Kidney (tissue), 13 donors: ENCODE measurements at regions not wholly inside any gene's neighbourhood (a gene's known extent, or its start where the extent isn't known, plus 50 kb on each side); places are given as distances from the start of the nearest gene placed in this dataset.

Source experiments
- DNase-seq, 5 donors: peaks; one replicate each; pipeline ENCODE4 v3.0.0-alpha.2; 2013 to 2020
- FAIRE-seq: peaks from 2 replicates; lab custom pipeline; 2012; peaks lifted over from hg19 to GRCh38; lab: Jason Lieb, UNC
- H3K27ac ChIP-seq, 2 donors: one replicate each; pipeline ENCODE4 v1.7.0; 2013; ENCODE audit warnings: low read depth in 2 of 2, low read length in 2 of 2, inconsistent platforms in 1 of 2
- H3K27me3 ChIP-seq: one replicate; pipeline ENCODE4 v1.7.1; 2013; ENCODE audit warnings: low read length, inconsistent platforms; ENCODE audit not compliant: control insufficient read depth, insufficient read depth
- H3K36me3 ChIP-seq, 3 donors: one replicate each; pipeline versions ENCODE4 v1.7.0 to v1.7.1; 2013; ENCODE audit warnings: low read length in 3 of 3, control low read depth in 1 of 3, inconsistent platforms in 1 of 3; ENCODE audit not compliant: insufficient read depth in 3 of 3, control insufficient read depth in 2 of 3
- H3K4me1 ChIP-seq, 3 donors: one replicate each; pipeline versions ENCODE4 v1.7.0 to v1.7.1; 2013; ENCODE audit warnings: low read length in 3 of 3, inconsistent platforms in 1 of 3, low read depth in 1 of 3; ENCODE audit not compliant: control insufficient read depth in 2 of 3, insufficient read depth in 2 of 3
- H3K4me3 ChIP-seq, 3 donors: one replicate each; pipeline versions ENCODE4 v1.7.0 to v1.8.1; 2013; ENCODE audit warnings: low read length in 3 of 3, control low read depth in 1 of 3, inconsistent platforms in 1 of 3
- H3K9ac ChIP-seq, 3 donors: one replicate each; pipeline versions ENCODE4 v1.7.0 to v1.7.1; 2013; ENCODE audit warnings: low read length in 3 of 3, control low read depth in 1 of 3, inconsistent platforms in 1 of 3
- H3K9me3 ChIP-seq, 3 donors: one replicate each; pipeline versions ENCODE4 v1.7.0 to v1.7.1; 2013; ENCODE audit warnings: low read length in 3 of 3, control low read depth in 1 of 3, inconsistent platforms in 1 of 3; ENCODE audit not compliant: control insufficient read depth in 2 of 3, insufficient read depth in 1 of 3
- intact Hi-C: fragments of 100-400 bp; cut with DNase I; formaldehyde crosslinking; loops from one replicate; pipeline ENCODE4 v1.11.1; 2022
- TF ChIP-seq, protein P1 (sequence below): IDR thresholded peaks from 3 replicates; pipeline ENCODE4 v1.5.1; 2012; ENCODE audit warnings: mild to moderate bottlenecking, moderate library complexity, borderline replicate concordance; ENCODE audit not compliant: insufficient read depth; ENCODE audit errors: extremely low read depth
- donor health status: control.
- donor health status: control.
- donor health status: control.
- donor health status: control.
- donor health status: control.
- donor health status: DM: yes; HTN: yes; CAD: no.
- donor health status: Normal renal cell carcinoma (clear cell type).

DNA sequence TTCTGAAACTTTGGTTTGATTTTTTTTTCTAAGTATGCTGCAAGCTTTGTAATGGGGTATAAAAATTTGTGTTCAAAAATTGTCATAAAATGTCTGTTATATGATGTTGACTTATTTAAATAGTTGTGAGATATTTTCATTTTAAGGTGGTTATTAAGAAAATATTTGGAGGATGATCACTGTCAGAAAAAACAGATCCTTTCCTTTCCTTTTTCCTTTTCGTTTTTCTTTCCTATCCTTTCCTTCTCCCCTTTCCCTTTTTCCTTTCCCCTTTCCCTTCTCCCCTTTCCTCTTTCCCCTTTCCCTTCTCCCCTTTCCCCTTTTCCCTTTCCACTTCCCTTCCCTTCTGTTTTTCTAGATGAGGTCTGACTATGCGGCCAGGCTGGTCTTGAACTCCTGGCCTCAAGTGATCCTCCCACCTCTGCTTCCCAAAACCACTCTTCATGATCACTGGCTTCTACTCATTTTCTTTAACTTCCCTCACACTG lies 640.5 kb downstream of the PLCL1 start:
- no peaks in the 10 kb centered on the region for H3K27me3 ChIP-seq
- H3K36me3 ChIP-seq: no peaks in the 10 kb centered on the region
- no peak overlapping the region for H3K27ac ChIP-seq
- FAIRE-seq: no peak
- no peak overlapping the region for H3K4me3 ChIP-seq
- H3K4me1 ChIP-seq: no peaks in the 10 kb centered on the region
- intact Hi-C loops: no loop called here
- TF ChIP-seq, protein P1, sequence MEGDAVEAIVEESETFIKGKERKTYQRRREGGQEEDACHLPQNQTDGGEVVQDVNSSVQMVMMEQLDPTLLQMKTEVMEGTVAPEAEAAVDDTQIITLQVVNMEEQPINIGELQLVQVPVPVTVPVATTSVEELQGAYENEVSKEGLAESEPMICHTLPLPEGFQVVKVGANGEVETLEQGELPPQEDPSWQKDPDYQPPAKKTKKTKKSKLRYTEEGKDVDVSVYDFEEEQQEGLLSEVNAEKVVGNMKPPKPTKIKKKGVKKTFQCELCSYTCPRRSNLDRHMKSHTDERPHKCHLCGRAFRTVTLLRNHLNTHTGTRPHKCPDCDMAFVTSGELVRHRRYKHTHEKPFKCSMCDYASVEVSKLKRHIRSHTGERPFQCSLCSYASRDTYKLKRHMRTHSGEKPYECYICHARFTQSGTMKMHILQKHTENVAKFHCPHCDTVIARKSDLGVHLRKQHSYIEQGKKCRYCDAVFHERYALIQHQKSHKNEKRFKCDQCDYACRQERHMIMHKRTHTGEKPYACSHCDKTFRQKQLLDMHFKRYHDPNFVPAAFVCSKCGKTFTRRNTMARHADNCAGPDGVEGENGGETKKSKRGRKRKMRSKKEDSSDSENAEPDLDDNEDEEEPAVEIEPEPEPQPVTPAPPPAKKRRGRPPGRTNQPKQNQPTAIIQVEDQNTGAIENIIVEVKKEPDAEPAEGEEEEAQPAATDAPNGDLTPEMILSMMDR: no peak
- H3K9me3 ChIP-seq: no peaks in the 10 kb centered on the region
- H3K9ac ChIP-seq: no peak overlapping the region
- DNase-seq: no peak

DNA sequence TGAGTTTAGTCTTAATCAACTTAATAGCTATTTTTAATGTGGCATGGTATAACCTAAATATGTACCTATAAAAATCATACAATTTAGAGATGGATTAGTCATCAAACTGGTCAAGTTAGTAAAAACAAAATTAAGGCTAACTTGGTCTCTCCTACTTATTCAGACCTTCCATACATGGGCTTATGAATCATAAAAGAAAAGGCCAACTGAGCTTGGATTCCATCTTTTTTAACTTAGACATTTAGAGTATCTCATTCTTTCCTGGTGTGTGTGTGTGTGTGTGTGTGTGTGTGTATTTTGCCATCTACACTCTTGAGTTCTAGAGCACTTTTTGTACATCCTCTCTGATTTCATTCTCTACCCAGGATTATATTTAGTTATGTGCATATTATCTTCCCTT lies 637.5 kb downstream of the PLCL1 start:
- no peaks in the 10 kb centered on the region for H3K36me3 ChIP-seq
- H3K27ac ChIP-seq: no peak overlapping the region
- TF ChIP-seq, protein P1: no peak
- H3K9me3 ChIP-seq: no peaks in the 10 kb centered on the region
- intact Hi-C loops: no loop called here
- H3K4me1 ChIP-seq: no peaks in the 10 kb centered on the region
- H3K4me3 ChIP-seq: no peak overlapping the region
- H3K9ac ChIP-seq: no peak overlapping the region
- FAIRE-seq (no peak), DNase-seq (no peak)
- no peaks in the 10 kb centered on the region for H3K27me3 ChIP-seq

DNA sequence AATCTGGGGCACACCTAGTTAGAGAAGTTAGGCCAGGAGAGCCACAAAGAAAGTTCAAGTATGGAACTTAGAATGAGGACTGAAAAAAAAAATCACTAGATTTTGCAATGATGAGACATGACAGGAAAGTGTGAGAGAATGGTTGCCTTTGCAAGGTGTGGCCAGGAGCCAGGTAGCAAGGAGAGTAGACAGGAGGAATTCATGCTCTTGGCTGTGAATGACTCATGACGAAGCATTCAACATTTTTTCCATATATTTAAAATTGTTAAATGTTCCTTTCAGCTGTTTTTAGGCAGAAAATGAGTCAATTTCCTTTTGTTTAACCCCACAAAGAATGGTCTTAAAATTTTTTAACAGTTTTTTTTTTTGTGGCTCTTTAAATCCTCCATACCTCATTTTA lies 636.9 kb downstream of the PLCL1 start:
- H3K9me3 ChIP-seq: no peaks in the 10 kb centered on the region
- DNase-seq: no peak
- no peaks in the 10 kb centered on the region for H3K27me3 ChIP-seq
- no peaks in the 10 kb centered on the region for H3K4me1 ChIP-seq
- intact Hi-C loops: no loop called here
- TF ChIP-seq, protein P1: no peak
- no peaks in the 10 kb centered on the region for H3K36me3 ChIP-seq
- H3K4me3 ChIP-seq: no peak overlapping the region
- H3K9ac ChIP-seq: no peak overlapping the region
- no peak for FAIRE-seq
- no peak overlapping the region for H3K27ac ChIP-seq

DNA sequence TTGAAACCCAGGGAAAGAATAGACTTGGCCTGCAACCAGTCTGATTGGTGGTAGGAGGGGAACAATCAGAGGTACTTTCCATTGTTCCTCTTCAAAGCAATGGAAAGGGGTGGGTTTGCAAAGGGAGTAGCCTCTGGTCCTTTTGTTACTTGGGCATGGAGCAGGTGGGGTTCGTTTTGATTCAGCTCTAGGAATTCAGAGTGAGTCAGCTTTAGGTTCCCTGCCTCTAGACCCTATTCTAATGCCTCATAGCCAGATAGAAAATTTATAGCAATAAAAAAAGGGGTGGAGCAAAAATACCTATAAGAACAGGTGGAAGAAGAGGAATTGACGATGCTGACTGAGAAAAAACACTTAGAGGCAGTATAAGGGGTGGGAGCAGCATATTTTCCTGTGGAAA lies 636.4 kb downstream of the PLCL1 start:
- H3K27me3 ChIP-seq: no peaks in the 10 kb centered on the region
- no peak for FAIRE-seq
- TF ChIP-seq, protein P1: no peak

More for the DNA sequence above, 636.4 kb downstream of the PLCL1 start:
- no peak for DNase-seq
- H3K36me3 ChIP-seq: no peaks in the 10 kb centered on the region
- H3K4me3 ChIP-seq: no peak overlapping the region
- no peak overlapping the region for H3K27ac ChIP-seq
- H3K4me1 ChIP-seq: no peaks in the 10 kb centered on the region
- H3K9ac ChIP-seq: no peak overlapping the region
- no peaks in the 10 kb centered on the region for H3K9me3 ChIP-seq
- intact Hi-C loops: no loop called here
